SK-N-SH (cell line): ENCODE measurements at regions not wholly inside any gene's neighbourhood (a gene's known extent, or its start where the extent isn't known, plus 50 kb on each side); places are given as distances from the start of the nearest gene placed in this dataset.

ENCODE experiments used
- CTCF ChIA-PET: fragments of 300-600, 350-600 bp; formaldehyde crosslinking; extraction: SDS; loops from one replicate; lab custom pipeline; 2021; lab: Yijun Ruan, JAX
- POLR2A ChIA-PET: fragments of 350-600 bp; sonication (Branson Sonifier 250); formaldehyde crosslinking; extraction: SDS; loops from one replicate; lab custom pipeline; 2020; ENCODE audit warnings: antibody characterized with exemption, inconsistent platforms; lab: Yijun Ruan, JAX
- DNase-seq: peaks from one replicate; pipeline ENCODE4 v3.0.0; 2012
- H2AFZ ChIP-seq: fragments of 200-600 bp; sonication (generic); 2 replicates; pipeline ENCODE4 v1.8.1; 2016; ENCODE audit warnings: antibody characterized with exemption, mild to moderate bottlenecking, low read depth
- H3F3A ChIP-seq: fragments of 200-600 bp; sonication (generic); replicated peaks from 2 replicates; pipeline ENCODE3; 2016; ENCODE audit warnings: antibody characterized with exemption, mild to moderate bottlenecking; ENCODE audit not compliant: insufficient read depth
- H3K27ac ChIP-seq, 2 experiments: fragments of 200-500 bp in 1 of 2; fragments of 200-600 bp in 1 of 2; sonication (Bioruptor generic) in 1 of 2; sonication (generic), shearing (Covaris generic) in 1 of 2; 2 replicates each; pipeline versions ENCODE4 v1.5.1 to v1.6.1; 2014 to 2016; ENCODE audit warnings: low read depth in 2 of 2, inconsistent platforms in 1 of 2, low read length in 1 of 2, mild to moderate bottlenecking in 1 of 2, mixed read lengths in 1 of 2
- H3K27me3 ChIP-seq: fragments of 200-600 bp; sonication (generic), shearing (Covaris generic); 2 replicates; pipeline ENCODE4 v1.6.1; 2016; ENCODE audit warnings: mixed run types; ENCODE audit not compliant: insufficient read depth
- H3K36me3 ChIP-seq, 2 experiments: fragments of 200-500 bp in 1 of 2; fragments of 200-600 bp in 1 of 2; sonication (Bioruptor generic) in 1 of 2; sonication (generic) in 1 of 2; replicated peaks in 1 of 2; 2 replicates each; pipeline versions ENCODE3 to v1.5.1; 2014 to 2016; ENCODE audit warnings: low read length in 1 of 2, mild to moderate bottlenecking in 1 of 2; ENCODE audit not compliant: insufficient read depth in 2 of 2, control insufficient read depth in 1 of 2
- H3K4me1 ChIP-seq, 2 experiments: fragments of 200-500 bp in 1 of 2; fragments of 200-600 bp in 1 of 2; sonication (Bioruptor generic) in 1 of 2; sonication (generic), shearing (Covaris generic) in 1 of 2; 2 replicates each; pipeline versions ENCODE4 v1.5.1 to v1.6.1; 2014 to 2016; ENCODE audit warnings: low read depth in 1 of 2, low read length in 1 of 2, mixed run types in 1 of 2; ENCODE audit not compliant: insufficient read depth in 2 of 2, control insufficient read depth in 1 of 2
- H3K4me2 ChIP-seq: fragments of 200-600 bp; sonication (generic), shearing (Covaris generic); 2 replicates; pipeline ENCODE4 v1.6.1; 2017; ENCODE audit warnings: mixed run types
- H3K4me3 ChIP-seq, 2 experiments: fragments of 200-500 bp in 1 of 2; fragments of 200-600 bp in 1 of 2; sonication (Bioruptor generic) in 1 of 2; sonication (generic), shearing (Covaris generic) in 1 of 2; 2 replicates each; pipeline versions ENCODE4 v1.5.1 to v1.8.1; 2014 to 2016; ENCODE audit warnings: low read depth in 2 of 2, inconsistent platforms in 1 of 2, low read length in 1 of 2, mild to moderate bottlenecking in 1 of 2, mixed read lengths in 1 of 2, moderate library complexity in 1 of 2
- H3K79me2 ChIP-seq: fragments of 200-600 bp; sonication (generic); 2 replicates; pipeline ENCODE4 v1.8.1; 2017; ENCODE audit warnings: mild to moderate bottlenecking; ENCODE audit not compliant: insufficient read depth
- H3K9ac ChIP-seq: fragments of 200-600 bp; sonication (generic); 2 replicates; pipeline ENCODE4 v1.6.1; 2017; ENCODE audit warnings: mixed run types
- H3K9me2 ChIP-seq: fragments of 200-600 bp; sonication (generic); 2 replicates; pipeline ENCODE4 v1.6.1; 2017; ENCODE audit warnings: mixed run types
- H3K9me3 ChIP-seq: fragments of 200-600 bp; sonication (generic); 2 replicates; pipeline ENCODE4 v1.6.1; 2017; ENCODE audit warnings: mixed run types, mild to moderate bottlenecking, moderate library complexity
- H4K20me1 ChIP-seq: fragments of 200-600 bp; sonication (generic); 2 replicates; pipeline ENCODE4 v1.6.1; 2017; ENCODE audit warnings: mild to moderate bottlenecking, mixed run types; ENCODE audit not compliant: insufficient read depth
- CHD2 ChIP-seq: fragments of 150-350 bp; IDR thresholded peaks from 2 replicates; pipeline ENCODE4 v1.6.1; 2018; ENCODE audit warnings: low read length; ENCODE audit not compliant: partially characterized antibody
- FOSL2 ChIP-seq: IDR thresholded peaks from 2 replicates; pipeline ENCODE4 v1.4.0; 2012; ENCODE audit warnings: low read depth, mild to moderate bottlenecking, moderate library complexity, borderline replicate concordance
- FOXJ3 ChIP-seq: sonication (generic); formaldehyde crosslinking; IDR thresholded peaks from 2 replicates; pipeline ENCODE4 v1.5.1; 2020; ENCODE audit warnings: mild to moderate bottlenecking, missing genetic modification reagents
- FOXM1 ChIP-seq: IDR thresholded peaks from 2 replicates; pipeline ENCODE4 v1.4.0; 2012; ENCODE audit warnings: low read depth, mild to moderate bottlenecking
- GATA2 ChIP-seq: sonication (generic); formaldehyde crosslinking; IDR thresholded peaks from 2 replicates; pipeline ENCODE4 v1.5.0; 2020; ENCODE audit warnings: mild to moderate bottlenecking, missing genetic modification reagents
- JUND ChIP-seq: IDR thresholded peaks from 2 replicates; pipeline ENCODE4 v1.4.0; 2012
- NFIC ChIP-seq: IDR thresholded peaks from 2 replicates; pipeline ENCODE4 v1.4.0; 2012; ENCODE audit warnings: borderline replicate concordance
- NRF1 ChIP-seq: IDR thresholded peaks from 2 replicates; pipeline ENCODE4 v1.6.1; 2012; ENCODE audit warnings: low read depth, mild to moderate bottlenecking, low read length
- RFX5 ChIP-seq: IDR thresholded peaks from 2 replicates; pipeline ENCODE4 v1.6.1; 2012; ENCODE audit warnings: mild to moderate bottlenecking, improper control_type of control experiment, low read length
- SMC3 ChIP-seq: IDR thresholded peaks from 2 replicates; pipeline ENCODE4 v1.6.1; 2012; ENCODE audit warnings: low read depth, low read length, improper control_type of control experiment
- YY1 ChIP-seq: IDR thresholded peaks from 2 replicates; pipeline ENCODE4 v1.4.0; 2012; ENCODE audit warnings: low read depth, mild to moderate bottlenecking
- WGBS: methylation state at CpG from one replicate; pipeline ENCODE4 v1.1.6; 2017; ENCODE audit warnings: low lambda C conversion rate; 5-methylcytosine and 5-hydroxymethylcytosine counted together
- TF ChIP-seq, protein P1 (sequence below): fragments of 150-350 bp; IDR thresholded peaks from 2 replicates; pipeline ENCODE4 v1.6.1; 2016; ENCODE audit warnings: mild to moderate bottlenecking, low read depth, low read length
- TF ChIP-seq, protein P2 (sequence below): IDR thresholded peaks from 2 replicates; pipeline ENCODE4 v1.6.1; 2012; ENCODE audit warnings: mild to moderate bottlenecking, low read depth, low read length, moderate library complexity

DNA sequence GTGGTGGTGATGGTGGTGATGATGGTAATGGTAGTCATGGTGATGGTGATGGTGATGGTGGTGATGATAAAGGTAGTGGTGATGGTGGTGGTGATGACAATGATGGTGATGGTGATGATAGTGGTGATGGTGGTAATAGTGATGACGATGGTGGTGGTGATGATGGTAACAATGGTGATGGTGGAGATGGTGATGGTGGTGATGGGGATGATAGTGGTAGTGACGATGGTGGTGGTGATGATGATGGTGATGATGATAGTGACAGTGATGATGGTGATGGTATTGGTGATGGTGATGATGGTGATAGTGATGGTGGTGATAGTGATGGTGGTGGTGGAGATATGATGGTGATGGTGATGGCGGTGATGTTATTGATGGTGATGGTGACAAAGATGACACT, 108.4 kb upstream of the NKX1-1 start:
- H3K36me3 ChIP-seq = no peaks in the 10 kb centered on the region
- H3F3A ChIP-seq = no peaks in the 10 kb centered on the region
- H4K20me1 ChIP-seq = no peaks in the 10 kb centered on the region
- WGBS = 30% methylated on average over 3 of the region's 3 CpGs
- DNase-seq = no peak
- TF ChIP-seq, protein P1, sequence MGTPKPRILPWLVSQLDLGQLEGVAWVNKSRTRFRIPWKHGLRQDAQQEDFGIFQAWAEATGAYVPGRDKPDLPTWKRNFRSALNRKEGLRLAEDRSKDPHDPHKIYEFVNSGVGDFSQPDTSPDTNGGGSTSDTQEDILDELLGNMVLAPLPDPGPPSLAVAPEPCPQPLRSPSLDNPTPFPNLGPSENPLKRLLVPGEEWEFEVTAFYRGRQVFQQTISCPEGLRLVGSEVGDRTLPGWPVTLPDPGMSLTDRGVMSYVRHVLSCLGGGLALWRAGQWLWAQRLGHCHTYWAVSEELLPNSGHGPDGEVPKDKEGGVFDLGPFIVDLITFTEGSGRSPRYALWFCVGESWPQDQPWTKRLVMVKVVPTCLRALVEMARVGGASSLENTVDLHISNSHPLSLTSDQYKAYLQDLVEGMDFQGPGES = no peak
- no peak for TF ChIP-seq FOSL2
- TF ChIP-seq SMC3 = no peak
- TF ChIP-seq, protein P2, sequence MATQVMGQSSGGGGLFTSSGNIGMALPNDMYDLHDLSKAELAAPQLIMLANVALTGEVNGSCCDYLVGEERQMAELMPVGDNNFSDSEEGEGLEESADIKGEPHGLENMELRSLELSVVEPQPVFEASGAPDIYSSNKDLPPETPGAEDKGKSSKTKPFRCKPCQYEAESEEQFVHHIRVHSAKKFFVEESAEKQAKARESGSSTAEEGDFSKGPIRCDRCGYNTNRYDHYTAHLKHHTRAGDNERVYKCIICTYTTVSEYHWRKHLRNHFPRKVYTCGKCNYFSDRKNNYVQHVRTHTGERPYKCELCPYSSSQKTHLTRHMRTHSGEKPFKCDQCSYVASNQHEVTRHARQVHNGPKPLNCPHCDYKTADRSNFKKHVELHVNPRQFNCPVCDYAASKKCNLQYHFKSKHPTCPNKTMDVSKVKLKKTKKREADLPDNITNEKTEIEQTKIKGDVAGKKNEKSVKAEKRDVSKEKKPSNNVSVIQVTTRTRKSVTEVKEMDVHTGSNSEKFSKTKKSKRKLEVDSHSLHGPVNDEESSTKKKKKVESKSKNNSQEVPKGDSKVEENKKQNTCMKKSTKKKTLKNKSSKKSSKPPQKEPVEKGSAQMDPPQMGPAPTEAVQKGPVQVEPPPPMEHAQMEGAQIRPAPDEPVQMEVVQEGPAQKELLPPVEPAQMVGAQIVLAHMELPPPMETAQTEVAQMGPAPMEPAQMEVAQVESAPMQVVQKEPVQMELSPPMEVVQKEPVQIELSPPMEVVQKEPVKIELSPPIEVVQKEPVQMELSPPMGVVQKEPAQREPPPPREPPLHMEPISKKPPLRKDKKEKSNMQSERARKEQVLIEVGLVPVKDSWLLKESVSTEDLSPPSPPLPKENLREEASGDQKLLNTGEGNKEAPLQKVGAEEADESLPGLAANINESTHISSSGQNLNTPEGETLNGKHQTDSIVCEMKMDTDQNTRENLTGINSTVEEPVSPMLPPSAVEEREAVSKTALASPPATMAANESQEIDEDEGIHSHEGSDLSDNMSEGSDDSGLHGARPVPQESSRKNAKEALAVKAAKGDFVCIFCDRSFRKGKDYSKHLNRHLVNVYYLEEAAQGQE = no peak
- no peak for TF ChIP-seq GATA2 (CRISPR knock-in tag)
- no peak for TF ChIP-seq YY1
- no peak for TF ChIP-seq NFIC
- TF ChIP-seq FOXJ3 (CRISPR knock-in tag) = no peak
- TF ChIP-seq CHD2 = no peak
- TF ChIP-seq NRF1 = no peak
- no peak for TF ChIP-seq RFX5
- no peak for TF ChIP-seq FOXM1
- TF ChIP-seq JUND = no peak
- H3K9me3 ChIP-seq = no peaks in the 10 kb centered on the region
- ChIA-PET POLR2A (no interaction called here), CTCF (no interaction called here)
- H3K4me1 ChIP-seq = no peaks in the 10 kb centered on the region
- peaks cover 52% of the 10 kb centered on the region for H3K27me3 ChIP-seq
- H3K4me2 ChIP-seq = no peak overlapping the region
- no peak overlapping the region for H2AFZ ChIP-seq
- no peaks in the 10 kb centered on the region for H3K9me2 ChIP-seq
- no peak overlapping the region for H3K4me3 ChIP-seq
- no peak overlapping the region for H3K9ac ChIP-seq
- H3K79me2 ChIP-seq = no peaks in the 10 kb centered on the region
- no peak overlapping the region for H3K27ac ChIP-seq

DNA sequence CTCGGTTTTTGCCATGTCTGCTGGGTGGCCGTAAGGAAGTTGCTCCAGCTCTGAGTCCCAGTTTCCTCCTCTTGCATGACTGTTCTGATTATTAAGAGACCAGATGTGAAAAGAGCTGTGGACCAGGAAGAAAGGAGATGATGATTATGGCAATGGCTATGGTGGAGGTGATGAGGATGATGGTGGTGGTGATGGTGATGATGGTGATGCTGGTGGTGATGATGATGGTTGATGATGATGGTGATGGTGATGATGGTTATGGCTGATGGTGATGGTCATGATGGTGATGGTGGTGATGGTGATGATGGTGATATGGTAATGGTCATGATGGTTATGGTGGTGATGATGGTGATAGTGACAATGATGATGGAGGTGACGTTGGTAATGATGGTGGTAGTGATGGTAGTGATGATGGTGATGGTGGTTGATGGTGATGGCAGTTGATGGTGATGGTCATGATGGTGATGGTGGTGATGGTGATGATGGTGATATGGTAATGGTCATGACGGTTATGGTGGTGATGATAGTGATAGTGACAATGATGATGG, 107.8 kb upstream of the NKX1-1 start:
- H2AFZ ChIP-seq = no peak overlapping the region
- no peak for TF ChIP-seq SMC3

More for the DNA sequence above, 107.8 kb upstream of the NKX1-1 start:
- H3K27ac ChIP-seq = no peak overlapping the region
- H3K79me2 ChIP-seq = no peaks in the 10 kb centered on the region
- CTCF ChIA-PET = interaction anchor here (0.6 to 6.1 kb wide), 23 partner anchors 10 to 422 kb away, joined by 3 to 44 read pairs (median 7); partner anchors contain the start of gene UVSSA
- WGBS = 87% methylated on average over 4 of the region's 4 CpGs
- no peaks in the 10 kb centered on the region for H4K20me1 ChIP-seq
- no peaks in the 10 kb centered on the region for H3K9me2 ChIP-seq
- no peak overlapping the region for H3K4me3 ChIP-seq
- H3K4me2 ChIP-seq = no peak overlapping the region
- POLR2A ChIA-PET = no interaction called here
- no peaks in the 10 kb centered on the region for H3K36me3 ChIP-seq
- DNase-seq = no peak
- no peaks in the 10 kb centered on the region for H3F3A ChIP-seq
- no peak overlapping the region for H3K9ac ChIP-seq
- H3K27me3 ChIP-seq = peaks cover 52% of the 10 kb centered on the region
- no peaks in the 10 kb centered on the region for H3K4me1 ChIP-seq
- no peaks in the 10 kb centered on the region for H3K9me3 ChIP-seq
